ENCODE measurements at regions not wholly inside any gene's neighbourhood (a gene's known extent, or its start where the extent isn't known, plus 50 kb on each side); places are given as distances from the start of the nearest gene placed in this dataset.
"Not testable (repeated sequence)": the region's sequence is repeated elsewhere in the genome, so short reads cannot be mapped to it uniquely, and the experiment has no call there.

- DNase-seq (ENCODE audit: extremely low read depth, low read depth), result no peak
- no peak for TF ChIP-seq CTCF (IDR thresholded peaks at IDR 0.05; ENCODE audit: low read depth, low read length, missing control alignments)
- H3K4me3 ChIP-seq (replicated peaks; ENCODE audit: low read depth, low read length), result no peak overlapping the region
Measured at GRCh38 chr12:59115526-59115925, 195.2 kb upstream of the LRIG3 start.

- no peak overlapping the region for H3K4me3 ChIP-seq (replicated peaks; ENCODE audit: low read depth, low read length)
- peak; percentile 73 for DNase-seq (ENCODE audit: extremely low read depth, low read depth)
Measured at GRCh38 chr12:59113831-59114615, 193.7 kb upstream of the LRIG3 start.

GRCh38 chr12:59111851-59112250 lies 191.5 kb upstream of the LRIG3 start:
- H3K4me3 ChIP-seq (replicated peaks; ENCODE audit: low read depth, low read length), result no peak overlapping the region
- TF ChIP-seq CTCF (IDR thresholded peaks at IDR 0.05; ENCODE audit: low read depth, low read length, missing control alignments), result no peak
- DNase-seq (ENCODE audit: extremely low read depth, low read depth), result no peak

More at GRCh38 chr12:59113831-59114615, 193.7 kb upstream of the LRIG3 start:
- peak; percentile 93 for TF ChIP-seq CTCF (IDR thresholded peaks at IDR 0.05; ENCODE audit: low read depth, low read length, missing control alignments)

- not testable (repeated sequence) for DNase-seq (ENCODE audit: extremely low read depth, low read depth); H3K4me3 ChIP-seq (replicated peaks; ENCODE audit: low read depth, low read length)
Measured at GRCh38 chr12:59108516-59108915, 188.2 kb upstream of the LRIG3 start.

- no peak for TF ChIP-seq CTCF (IDR thresholded peaks at IDR 0.05; ENCODE audit: low read depth, low read length, missing control alignments)
- no peak for DNase-seq (ENCODE audit: extremely low read depth, low read depth)
- H3K4me3 ChIP-seq (replicated peaks; ENCODE audit: low read depth, low read length), result no peak overlapping the region
Measured at GRCh38 chr12:59100585-59100984, 180.3 kb upstream of the LRIG3 start.

- DNase-seq (ENCODE audit: extremely low read depth, low read depth), result no peak
- no peak overlapping the region for H3K4me3 ChIP-seq (replicated peaks; ENCODE audit: low read depth, low read length)
- no peak for TF ChIP-seq CTCF (IDR thresholded peaks at IDR 0.05; ENCODE audit: low read depth, low read length, missing control alignments)
Measured at GRCh38 chr12:59097876-59098275, 177.6 kb upstream of the LRIG3 start.

- TF ChIP-seq CTCF (IDR thresholded peaks at IDR 0.05; ENCODE audit: low read depth, low read length, missing control alignments), result no peak
- DNase-seq (ENCODE audit: extremely low read depth, low read depth), result no peak
- no peak overlapping the region for H3K4me3 ChIP-seq (replicated peaks; ENCODE audit: low read depth, low read length)
Measured at GRCh38 chr12:59096246-59096645, 175.9 kb upstream of the LRIG3 start.
